A673 (cell line): ENCODE measurements at regions not wholly inside any gene's neighbourhood (a gene's known extent, or its start where the extent isn't known, plus 50 kb on each side); places are given as distances from the start of the nearest gene placed in this dataset.

Experiments
- EZH2 ChIP-seq: fragments of 200-600 bp; sonication (generic); IDR thresholded peaks from 2 replicates; pipeline ENCODE4 v1.6.1; 2017; ENCODE audit warnings: borderline replicate concordance, low read depth, mild to moderate bottlenecking, mixed read lengths, antibody characterized with exemption, low read length; ENCODE audit not compliant: poor library complexity, severe bottlenecking
- TF ChIP-seq, protein P1 (sequence below): fragments of 300-800, 200-600 bp; sonication (generic); conservative IDR thresholded peaks from 2 replicates; pipeline ENCODE4 v1.5.1; 2017; ENCODE audit warnings: low read depth, mild to moderate bottlenecking, antibody characterized with exemption, low read length, moderate library complexity, mixed read lengths

GRCh38 chr10:30775779-30776591 lies 146.4 kb upstream of the LYZL2 start:
- TF ChIP-seq, protein P1, sequence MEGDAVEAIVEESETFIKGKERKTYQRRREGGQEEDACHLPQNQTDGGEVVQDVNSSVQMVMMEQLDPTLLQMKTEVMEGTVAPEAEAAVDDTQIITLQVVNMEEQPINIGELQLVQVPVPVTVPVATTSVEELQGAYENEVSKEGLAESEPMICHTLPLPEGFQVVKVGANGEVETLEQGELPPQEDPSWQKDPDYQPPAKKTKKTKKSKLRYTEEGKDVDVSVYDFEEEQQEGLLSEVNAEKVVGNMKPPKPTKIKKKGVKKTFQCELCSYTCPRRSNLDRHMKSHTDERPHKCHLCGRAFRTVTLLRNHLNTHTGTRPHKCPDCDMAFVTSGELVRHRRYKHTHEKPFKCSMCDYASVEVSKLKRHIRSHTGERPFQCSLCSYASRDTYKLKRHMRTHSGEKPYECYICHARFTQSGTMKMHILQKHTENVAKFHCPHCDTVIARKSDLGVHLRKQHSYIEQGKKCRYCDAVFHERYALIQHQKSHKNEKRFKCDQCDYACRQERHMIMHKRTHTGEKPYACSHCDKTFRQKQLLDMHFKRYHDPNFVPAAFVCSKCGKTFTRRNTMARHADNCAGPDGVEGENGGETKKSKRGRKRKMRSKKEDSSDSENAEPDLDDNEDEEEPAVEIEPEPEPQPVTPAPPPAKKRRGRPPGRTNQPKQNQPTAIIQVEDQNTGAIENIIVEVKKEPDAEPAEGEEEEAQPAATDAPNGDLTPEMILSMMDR = no peak
- no peak for TF ChIP-seq EZH2
